HG03378 (cell line): ENCODE measurements at regions not wholly inside any gene's neighbourhood (a gene's known extent, or its start where the extent isn't known, plus 50 kb on each side); places are given as distances from the start of the nearest gene placed in this dataset.
"Not testable (repeated sequence)": the region's sequence is repeated elsewhere in the genome, so short reads cannot be mapped to it uniquely, and the experiment has no call there.

Source experiments
- ATAC-seq: cut with Tn5 transposase; IDR thresholded peaks from one replicate; pipeline ENCODE4 v1.9.1; 2021; ENCODE audit warnings: mild to moderate bottlenecking, moderate library complexity; ENCODE audit not compliant: unreplicated experiment

DNA sequence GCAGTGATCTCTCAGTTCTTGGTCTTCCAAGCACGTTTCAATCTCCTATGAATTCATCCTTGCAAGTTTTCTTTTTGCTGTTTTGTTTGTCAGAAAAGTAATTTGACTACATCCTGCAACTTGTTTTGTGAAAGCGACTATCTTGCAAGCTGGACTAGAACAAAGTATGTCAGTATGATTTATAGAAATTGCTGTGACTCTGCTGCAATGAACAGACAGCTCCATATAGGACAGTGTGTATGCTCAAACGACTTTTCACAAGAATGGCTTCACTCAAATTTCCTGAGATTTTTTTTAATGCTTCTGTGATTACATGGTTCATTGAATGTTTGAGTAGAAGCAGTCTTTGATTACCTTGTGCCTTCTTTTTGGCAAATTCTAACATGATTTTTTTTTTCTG is 123.5 kb upstream of the TRHDE start:
- no peak for ATAC-seq

DNA sequence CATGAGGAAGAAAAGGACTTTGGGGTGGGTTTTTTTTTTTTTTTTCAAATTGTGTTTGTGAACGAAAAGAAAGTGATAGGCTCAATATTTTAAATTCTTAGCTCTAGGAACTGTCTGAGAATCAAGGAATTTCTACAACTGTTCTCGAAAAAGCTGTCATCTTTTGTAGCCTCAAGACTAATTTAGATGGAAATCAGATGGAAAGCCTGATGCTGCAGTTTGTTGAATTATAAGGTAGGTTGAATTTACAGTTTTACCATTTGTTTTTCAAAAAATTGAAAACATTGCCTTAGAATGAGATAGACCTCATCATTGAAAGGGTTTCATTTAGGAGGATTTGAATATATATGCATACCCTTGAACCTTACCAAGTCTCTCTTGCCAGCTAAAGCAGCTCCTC is 109.3 kb upstream of the TRHDE start:
- no peak for ATAC-seq

DNA sequence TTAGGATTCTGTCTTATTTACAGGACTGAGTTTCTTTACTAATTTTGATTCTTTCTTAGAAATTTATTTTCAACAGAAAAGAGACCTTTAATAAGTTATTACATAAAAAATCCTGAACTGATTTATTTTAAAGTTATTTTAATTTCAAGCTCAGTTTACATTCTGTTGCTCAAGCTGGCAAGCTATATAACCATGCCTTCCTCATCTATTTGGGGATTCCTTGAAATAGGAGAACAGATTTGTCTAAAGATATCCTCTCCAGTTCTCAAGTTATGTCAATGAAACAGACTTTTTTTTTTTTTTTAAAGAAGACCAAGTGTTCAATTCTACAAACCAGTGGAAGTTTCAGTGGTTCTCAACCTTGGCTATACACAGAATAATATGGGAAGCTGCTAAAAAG is 103.3 kb upstream of the TRHDE start:
- no peak for ATAC-seq

DNA sequence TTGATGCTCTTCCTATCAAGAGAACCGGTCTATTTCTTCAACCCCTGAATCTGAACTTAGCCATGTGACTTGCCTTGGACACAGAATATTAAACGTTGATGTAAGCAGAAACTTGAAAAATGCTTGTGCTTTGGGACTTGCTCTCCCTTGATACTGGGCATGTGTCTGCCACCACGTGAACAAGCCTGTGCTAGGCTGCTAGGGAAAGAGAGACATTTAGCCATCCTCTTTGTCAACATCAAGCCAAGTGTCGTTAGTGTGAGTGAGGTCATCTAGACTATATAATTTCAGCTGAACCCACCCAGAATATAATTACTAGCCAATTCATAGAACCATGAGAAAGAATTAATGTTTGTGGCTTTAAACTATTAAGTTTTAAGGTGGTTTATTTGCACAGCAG is 98.2 kb upstream of the TRHDE start:
- no peak for ATAC-seq

DNA sequence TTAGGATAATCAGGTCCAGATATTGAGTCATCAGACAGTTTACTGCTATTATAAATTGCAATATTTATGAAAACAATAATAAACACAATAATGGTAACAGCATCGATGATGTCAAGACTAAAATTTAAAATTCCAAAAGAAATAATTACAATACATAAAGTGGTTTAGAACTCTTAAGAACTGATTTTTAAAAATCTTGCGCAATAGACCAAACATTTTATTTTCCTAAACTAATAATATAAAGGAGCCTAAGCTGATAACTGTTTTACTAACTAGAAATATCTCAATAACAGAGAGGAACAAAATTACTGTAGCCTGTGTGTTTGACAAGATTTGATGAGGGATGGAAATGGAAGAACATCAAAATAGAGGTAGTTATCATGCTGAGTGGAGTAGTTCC is 93.9 kb upstream of the TRHDE start:
- no peak for ATAC-seq

DNA sequence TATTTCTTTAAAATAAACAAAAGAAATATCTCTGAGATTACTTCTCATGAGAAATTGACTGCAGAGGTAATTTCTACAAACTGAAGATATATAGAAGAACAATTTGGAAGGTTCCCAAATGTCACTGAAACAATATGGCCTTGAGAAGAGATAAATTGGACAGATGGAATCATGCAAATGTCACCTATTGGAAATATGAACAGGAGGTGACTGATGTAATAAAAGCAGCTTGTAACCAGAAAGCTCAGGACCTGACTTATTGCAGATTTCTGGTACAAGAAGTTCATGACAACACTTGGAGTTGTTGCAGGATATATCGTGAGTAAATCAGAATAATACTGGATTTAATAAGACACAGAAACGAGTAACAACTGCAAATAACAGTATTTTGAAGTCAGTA is 93.3 kb upstream of the TRHDE start:
- no peak for ATAC-seq

DNA sequence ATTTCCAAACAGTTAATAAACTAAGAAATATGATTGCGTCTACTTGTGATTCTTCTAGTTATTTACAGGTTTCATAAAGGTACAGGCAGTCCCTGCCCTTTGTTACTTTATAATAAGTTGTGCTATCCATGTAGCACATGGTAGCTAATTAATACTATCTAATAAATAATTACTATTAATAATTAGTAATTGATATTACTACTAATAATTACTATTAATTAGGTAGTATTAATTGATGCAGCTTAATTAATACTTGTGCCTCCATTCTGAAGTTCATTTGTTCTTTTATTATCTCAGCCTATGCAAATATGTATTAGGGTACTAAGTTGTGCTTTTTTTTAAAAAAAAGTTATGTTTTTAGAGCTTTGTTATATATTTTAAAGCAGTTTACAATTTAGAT is 92.3 kb upstream of the TRHDE start:
- ATAC-seq, result no peak

DNA sequence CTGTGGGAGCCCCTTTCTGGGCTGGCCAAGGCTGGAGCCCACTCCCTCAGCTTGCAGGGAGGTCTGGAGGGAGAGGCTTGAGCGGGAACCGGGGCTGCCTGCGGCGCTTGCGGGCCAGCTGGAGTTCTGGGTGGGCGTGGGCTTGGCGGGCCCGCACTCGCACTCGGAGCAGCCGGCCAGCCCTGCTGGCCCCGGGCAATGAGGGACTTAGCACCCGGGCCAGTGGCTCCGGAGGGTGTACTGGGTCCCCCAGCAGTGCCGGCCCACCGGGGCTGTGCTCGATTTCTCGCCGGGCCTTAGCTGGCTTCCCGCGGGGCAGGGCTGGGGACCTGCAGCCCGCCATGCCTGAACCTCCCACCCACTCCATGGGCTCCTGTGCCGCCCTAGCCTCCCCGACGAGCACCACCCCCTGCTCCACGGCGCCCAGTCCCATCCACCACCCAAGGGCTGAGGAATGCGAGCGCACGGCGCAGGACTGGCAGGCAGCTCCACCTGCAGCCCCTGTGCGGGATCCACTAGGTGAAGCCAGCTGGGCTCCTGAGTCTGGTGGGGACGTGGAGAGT is 87.1 kb upstream of the TRHDE start:
- not testable (repeated sequence) for ATAC-seq

DNA sequence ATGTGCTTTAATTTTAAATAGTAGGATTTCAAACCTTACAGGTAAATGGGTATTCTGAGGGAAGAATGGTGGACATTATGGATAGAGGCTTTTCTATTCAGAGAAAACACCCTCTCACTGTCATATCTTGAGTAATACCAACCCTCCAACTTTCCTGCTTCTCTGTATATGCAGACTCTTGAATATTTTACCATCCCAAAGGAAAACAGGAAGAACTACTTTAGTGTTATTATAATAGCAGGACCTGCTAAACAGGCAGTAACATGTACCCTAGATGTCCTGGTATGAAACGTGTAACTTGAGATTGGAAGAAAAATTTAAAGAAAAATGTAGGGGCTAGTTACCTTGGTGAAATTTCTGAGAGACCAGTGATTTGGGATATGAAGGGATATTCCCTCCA is 82.9 kb upstream of the TRHDE start:
- ATAC-seq, result no peak

DNA sequence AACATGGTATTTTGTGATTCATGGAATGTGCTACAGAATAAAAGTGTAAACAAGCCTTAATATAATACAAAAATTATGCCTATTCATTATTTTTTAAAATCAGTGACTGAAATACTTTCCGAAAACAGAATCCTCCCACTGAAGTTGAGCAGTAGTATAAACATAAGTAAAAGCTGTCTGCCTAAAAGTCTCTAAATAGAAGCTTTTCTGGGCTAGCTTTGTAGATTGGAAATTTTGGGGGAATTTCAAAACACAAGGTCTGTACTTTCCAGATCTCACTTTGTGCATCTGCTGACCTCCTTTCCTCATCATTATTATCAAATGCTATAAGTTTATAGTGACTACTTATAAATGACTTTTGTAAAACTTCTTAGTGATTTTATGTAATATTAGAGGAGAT is 80.4 kb upstream of the TRHDE start:
- ATAC-seq, result peak; percentile 65

DNA sequence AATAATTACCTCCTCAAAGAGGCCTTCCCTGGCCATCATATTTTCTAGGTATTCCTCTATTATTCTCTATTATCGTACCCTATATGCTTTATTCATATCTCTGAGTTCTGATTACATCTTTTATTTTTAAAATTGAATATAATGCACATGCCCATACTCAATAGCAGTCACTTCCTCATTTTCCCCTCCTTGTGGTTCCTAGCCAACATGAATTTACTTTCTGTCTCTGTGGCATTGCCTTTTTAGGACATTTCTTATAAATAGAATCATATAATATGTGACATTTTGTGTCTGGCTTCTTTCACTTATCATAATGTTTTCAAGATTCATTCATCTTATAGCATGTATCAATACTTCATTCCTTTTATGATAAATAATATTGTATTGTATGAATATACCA is 74.4 kb upstream of the TRHDE start:
- ATAC-seq, result peak; percentile 63

DNA sequence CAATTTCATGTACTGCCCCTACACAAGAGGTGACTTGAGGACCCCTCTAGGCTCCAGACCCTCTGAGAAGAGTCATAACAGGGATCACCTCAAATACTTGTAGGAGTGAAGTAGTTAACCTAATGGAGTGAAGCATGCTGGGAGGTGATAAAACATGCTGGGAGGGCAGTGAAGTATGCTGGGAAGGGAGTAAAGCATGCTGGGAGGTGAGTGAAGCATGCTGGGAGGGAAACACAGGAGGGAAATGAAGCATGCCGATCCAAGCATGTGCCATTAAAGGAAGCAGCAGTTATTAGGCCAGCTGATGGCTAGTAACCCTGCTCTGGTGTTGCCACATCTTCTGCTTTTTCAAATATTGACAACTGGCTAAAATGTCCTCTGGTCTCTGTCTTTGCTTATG is 70.7 kb upstream of the TRHDE start:
- no peak for ATAC-seq

DNA sequence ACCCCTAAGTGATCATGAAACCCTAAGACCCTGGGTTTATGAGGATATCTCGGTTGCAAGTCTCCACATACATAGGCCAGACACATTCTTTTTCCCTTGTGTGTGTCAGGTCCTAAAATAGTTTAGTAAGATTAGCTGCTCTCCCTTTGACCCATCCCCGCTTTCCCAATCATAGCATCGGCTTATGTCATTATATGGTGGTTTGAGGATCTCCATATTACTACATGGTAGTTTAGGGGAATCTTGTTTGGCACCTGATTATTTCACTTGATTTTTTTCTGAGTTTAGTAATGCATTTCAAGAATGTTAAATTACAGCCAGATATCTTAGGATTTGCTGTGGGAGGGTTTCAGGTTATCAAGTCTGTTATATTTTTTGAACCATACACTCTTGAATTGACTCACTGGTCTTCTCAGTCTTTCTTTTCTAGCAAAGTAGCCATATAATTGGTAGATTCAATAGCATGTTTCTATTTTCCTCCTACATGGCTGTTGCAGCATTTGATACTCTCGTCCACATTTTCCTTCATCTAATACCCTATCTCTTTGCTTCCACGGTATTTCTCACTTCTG is 68.3 kb upstream of the TRHDE start:
- peak; percentile 58 for ATAC-seq

DNA sequence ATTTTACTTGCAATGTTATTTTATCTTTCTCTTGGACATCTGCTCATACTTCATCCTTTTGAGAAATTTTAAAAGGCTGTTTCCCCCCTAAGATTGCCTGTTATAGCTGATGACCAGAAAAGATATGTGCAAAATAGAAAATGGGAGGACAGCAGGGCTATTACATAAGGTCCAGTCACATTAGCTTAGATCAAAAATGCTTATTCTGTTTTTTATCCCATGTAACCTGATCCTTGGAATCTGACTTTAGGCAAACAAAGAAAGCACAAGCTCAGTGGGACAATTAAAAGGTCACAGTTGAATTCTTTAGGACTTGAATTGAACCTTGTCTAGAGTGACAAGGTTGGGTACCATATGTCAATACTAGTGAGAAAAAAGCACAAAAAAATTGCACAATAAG is 65.1 kb upstream of the TRHDE start:
- ATAC-seq, result no peak

DNA sequence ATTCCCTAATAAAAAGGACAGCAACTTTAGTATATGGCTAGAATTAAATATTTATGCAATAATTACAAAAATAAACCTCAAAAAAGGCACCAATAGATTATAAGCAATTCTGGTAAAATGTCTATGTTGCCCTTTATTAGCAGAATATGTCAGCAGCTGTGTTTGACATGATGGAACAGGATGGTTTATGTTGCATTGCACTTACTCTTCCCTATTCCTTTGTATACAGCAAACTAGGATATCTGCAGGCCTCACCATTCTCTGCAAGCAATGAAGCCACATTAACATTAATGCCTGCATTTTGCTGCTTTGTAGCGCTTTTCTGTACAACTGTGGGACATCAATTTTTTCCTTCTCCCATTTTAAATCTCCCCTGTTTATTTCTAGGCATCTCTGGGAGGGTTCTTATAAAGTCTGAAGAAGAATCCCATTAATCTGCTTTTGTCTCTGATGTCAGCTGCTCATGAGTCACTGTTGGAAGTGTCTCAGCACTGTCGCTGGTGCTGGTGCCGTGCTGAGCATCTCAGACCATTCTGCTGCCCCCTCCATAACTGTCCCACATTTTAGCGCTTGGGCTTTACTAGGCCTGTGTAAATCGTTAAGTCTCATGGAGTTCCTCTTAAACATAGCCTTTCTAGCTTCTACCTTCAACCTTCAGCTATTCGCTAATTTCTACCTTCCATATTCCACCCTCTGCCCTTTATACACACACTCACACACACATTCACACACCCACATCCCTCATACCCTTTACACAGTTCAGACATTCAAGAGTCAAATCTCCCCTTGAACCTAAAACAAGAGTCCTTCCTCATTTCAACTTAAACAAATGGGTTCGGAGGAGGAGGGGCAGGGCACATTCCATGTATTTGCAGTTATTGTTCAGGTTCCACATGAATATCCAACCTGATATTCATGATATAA is 64.4 kb upstream of the TRHDE start:
- no peak for ATAC-seq

DNA sequence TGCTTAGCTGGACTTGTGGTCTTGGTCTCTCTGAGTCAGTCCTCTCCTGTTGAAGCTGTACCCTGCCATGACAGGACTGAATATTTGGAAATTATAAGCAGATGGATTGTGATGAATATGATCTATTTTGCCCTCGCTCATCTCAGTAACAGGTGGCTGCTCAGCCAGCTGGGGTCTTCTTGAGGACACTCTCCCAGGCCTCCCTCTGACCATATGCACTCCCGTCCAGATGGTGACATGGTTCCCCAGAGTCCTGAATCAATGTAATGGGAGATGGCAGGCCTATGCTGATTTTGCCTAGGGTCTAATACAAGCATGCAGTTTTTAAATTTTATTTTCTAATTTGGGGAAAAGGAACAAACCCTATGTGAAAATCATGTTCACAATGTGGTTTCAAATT is 63.1 kb upstream of the TRHDE start:
- no peak for ATAC-seq

DNA sequence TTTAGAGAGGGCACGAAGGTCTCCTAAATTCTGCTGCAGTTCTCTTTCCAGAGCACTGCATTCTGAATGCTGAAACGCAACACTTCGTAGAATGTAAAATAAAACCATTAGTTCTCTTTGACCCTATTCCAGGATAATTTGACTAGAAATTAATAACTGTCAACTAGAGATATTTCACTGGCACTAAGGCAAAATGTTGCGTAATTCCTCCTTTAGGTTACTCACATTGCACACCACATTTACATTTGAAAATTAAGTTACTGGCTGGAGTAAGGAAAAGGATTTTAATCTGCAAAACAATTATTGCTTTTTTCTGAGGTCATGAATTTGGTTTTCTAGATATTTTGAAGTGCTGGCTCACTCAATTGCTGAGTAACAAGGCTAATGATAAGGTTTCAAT is 58.0 kb upstream of the TRHDE start:
- ATAC-seq, result no peak

DNA sequence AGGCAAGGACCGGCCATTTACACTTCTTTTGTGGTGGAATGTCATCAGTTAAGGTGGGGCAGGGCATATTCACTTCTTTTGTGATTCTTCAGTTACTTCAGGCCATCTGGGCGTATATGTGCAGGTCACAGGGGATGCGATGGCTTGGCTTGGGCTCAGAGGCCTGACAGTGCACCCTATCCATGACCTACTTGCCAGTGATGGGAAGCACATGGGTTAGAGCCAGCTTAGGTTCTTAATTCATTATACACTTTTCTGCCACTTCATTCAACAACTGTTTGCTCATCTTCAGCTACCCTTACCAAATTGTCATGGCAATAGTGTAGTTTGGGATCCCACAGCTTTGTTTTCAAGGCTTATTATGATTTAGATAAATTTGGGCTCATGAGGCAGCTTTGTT is 56.9 kb upstream of the TRHDE start:
- ATAC-seq, result not testable (repeated sequence)

DNA sequence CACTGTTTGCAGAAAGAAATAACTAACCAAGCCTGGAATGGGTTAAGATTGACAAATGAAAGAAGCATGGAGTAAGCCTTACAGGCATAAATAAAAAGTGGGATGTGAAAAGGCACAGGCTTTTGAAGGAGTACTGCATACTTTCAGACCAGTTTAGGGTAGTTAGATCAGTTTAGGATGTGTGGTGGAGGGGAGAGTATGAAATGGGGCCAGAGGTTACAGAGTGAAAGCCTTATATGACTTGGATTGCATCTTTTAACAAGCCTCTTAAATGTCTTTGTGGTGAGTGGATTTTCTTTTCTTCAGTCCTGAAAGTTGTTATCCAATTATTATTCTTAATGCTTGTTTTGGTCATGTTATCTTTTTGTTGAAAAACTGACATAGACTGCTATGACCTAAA is 52.2 kb upstream of the TRHDE start:
- no peak for ATAC-seq
